Astrocyte (in vitro differentiated cells and primary cell): ENCODE measurements at regions not wholly inside any gene's neighbourhood (a gene's known extent, or its start where the extent isn't known, plus 50 kb on each side); places are given as distances from the start of the nearest gene placed in this dataset.

Experiments used
- DNase-seq: peaks from one replicate; pipeline ENCODE4 v3.0.0-alpha.2; 2010; ENCODE audit warnings: low read depth
- FAIRE-seq: peaks from 2 replicates; lab custom pipeline; 2011; peaks lifted over from hg19 to GRCh38; lab: Jason Lieb, UNC
- H2AFZ ChIP-seq: 2 replicates; pipeline ENCODE4 v1.6.0; 2012; ENCODE audit warnings: low read depth, low read length, inconsistent platforms
- H3K27ac ChIP-seq: 2 replicates; pipeline ENCODE4 v1.5.1; 2011; ENCODE audit warnings: low read depth, low read length, inconsistent platforms
- H3K27me3 ChIP-seq: 2 replicates; pipeline ENCODE4 v1.6.0; 2011; ENCODE audit warnings: low read length, inconsistent platforms; ENCODE audit not compliant: insufficient read depth
- H3K36me3 ChIP-seq: 2 replicates; pipeline ENCODE4 v1.5.1; 2011; ENCODE audit warnings: low read length, inconsistent platforms; ENCODE audit not compliant: insufficient read depth
- H3K4me1 ChIP-seq: 2 replicates; pipeline ENCODE4 v1.5.1; 2011; ENCODE audit warnings: low read length, inconsistent platforms; ENCODE audit not compliant: insufficient read depth
- H3K4me2 ChIP-seq: 2 replicates; pipeline ENCODE4 v1.6.0; 2012; ENCODE audit warnings: low read length, inconsistent platforms
- H3K4me3 ChIP-seq: 2 replicates; pipeline ENCODE4 v1.5.1; 2011; ENCODE audit warnings: low read depth, mild to moderate bottlenecking, low read length, inconsistent platforms; ENCODE audit not compliant: insufficient read depth
- H3K79me2 ChIP-seq: 2 replicates; pipeline ENCODE4 v1.6.0; 2012; ENCODE audit warnings: mild to moderate bottlenecking, low read length, inconsistent platforms; ENCODE audit not compliant: insufficient read depth
- H3K9ac ChIP-seq: 2 replicates; pipeline ENCODE4 v1.6.0; 2012; ENCODE audit warnings: mild to moderate bottlenecking, low read length, inconsistent platforms
- H3K9me3 ChIP-seq: 2 replicates; pipeline ENCODE4 v1.5.1; 2012; ENCODE audit warnings: low read depth, mild to moderate bottlenecking, low read length, inconsistent platforms; ENCODE audit not compliant: insufficient read depth
- H4K20me1 ChIP-seq: 2 replicates; pipeline ENCODE4 v1.6.0; 2012; ENCODE audit warnings: low read length, inconsistent platforms; ENCODE audit not compliant: insufficient read depth
- H3K27ac Mint-ChIP-seq: one replicate; pipeline ENCODE4 v1.8.0; 2021; ENCODE audit warnings: mild to moderate bottlenecking, mixed read lengths; ENCODE audit not compliant: unreplicated experiment
- H3K27me3 Mint-ChIP-seq: one replicate; pipeline ENCODE4 v1.8.0; 2021; ENCODE audit warnings: low read depth, mixed read lengths; ENCODE audit not compliant: unreplicated experiment
- H3K36me3 Mint-ChIP-seq: one replicate; pipeline ENCODE4 v1.8.0; 2021; ENCODE audit warnings: low read depth, mixed read lengths; ENCODE audit not compliant: unreplicated experiment
- H3K4me1 Mint-ChIP-seq: one replicate; pipeline ENCODE4 v1.8.0; 2021; ENCODE audit warnings: low read depth, mixed read lengths; ENCODE audit not compliant: unreplicated experiment
- H3K4me3 Mint-ChIP-seq: one replicate; pipeline ENCODE4 v1.8.0; 2021; ENCODE audit warnings: mild to moderate bottlenecking, moderate library complexity, mixed read lengths; ENCODE audit not compliant: unreplicated experiment
- H3K9me3 Mint-ChIP-seq: one replicate; pipeline ENCODE4 v1.8.0; 2021; ENCODE audit warnings: mild to moderate bottlenecking, mixed read lengths; ENCODE audit not compliant: unreplicated experiment
- EZH2 ChIP-seq: IDR thresholded peaks from 2 replicates; pipeline ENCODE4 v1.6.1; 2012; ENCODE audit warnings: mild to moderate bottlenecking, low read length, inconsistent platforms; ENCODE audit not compliant: insufficient read depth
- TF ChIP-seq, protein P1 (sequence below): IDR thresholded peaks from 2 replicates; pipeline ENCODE4 v1.5.1; 2011; ENCODE audit warnings: low read depth, mild to moderate bottlenecking, inconsistent platforms, low read length, moderate library complexity; ENCODE audit not compliant: insufficient read depth

DNA sequence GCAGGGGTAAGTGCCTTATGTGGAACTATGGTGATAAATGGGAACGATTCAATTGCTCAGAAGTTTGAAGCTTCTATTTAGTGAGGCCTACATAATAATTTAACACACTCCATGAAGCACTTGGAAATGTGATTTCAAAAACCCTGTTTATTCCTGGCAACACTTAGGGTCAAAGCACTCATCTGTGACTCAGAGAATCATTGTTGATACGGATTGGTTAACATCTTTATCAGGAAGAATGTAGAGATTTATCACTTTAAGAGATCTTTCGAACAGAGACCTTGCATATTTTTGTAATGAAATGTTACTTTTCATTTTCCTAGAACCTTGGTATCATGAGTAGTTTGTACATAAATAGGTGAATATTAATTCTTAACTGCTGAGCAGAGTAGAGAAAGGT is 269.1 kb upstream of the SLIT2 start:
- H3K79me2 ChIP-seq, result no peaks in the 10 kb centered on the region
- no peaks in the 10 kb centered on the region for H3K27me3 Mint-ChIP-seq
- no peak for TF ChIP-seq EZH2
- TF ChIP-seq, protein P1, sequence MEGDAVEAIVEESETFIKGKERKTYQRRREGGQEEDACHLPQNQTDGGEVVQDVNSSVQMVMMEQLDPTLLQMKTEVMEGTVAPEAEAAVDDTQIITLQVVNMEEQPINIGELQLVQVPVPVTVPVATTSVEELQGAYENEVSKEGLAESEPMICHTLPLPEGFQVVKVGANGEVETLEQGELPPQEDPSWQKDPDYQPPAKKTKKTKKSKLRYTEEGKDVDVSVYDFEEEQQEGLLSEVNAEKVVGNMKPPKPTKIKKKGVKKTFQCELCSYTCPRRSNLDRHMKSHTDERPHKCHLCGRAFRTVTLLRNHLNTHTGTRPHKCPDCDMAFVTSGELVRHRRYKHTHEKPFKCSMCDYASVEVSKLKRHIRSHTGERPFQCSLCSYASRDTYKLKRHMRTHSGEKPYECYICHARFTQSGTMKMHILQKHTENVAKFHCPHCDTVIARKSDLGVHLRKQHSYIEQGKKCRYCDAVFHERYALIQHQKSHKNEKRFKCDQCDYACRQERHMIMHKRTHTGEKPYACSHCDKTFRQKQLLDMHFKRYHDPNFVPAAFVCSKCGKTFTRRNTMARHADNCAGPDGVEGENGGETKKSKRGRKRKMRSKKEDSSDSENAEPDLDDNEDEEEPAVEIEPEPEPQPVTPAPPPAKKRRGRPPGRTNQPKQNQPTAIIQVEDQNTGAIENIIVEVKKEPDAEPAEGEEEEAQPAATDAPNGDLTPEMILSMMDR, result no peak
- no peaks in the 10 kb centered on the region for H3K36me3 ChIP-seq
- no peaks in the 10 kb centered on the region for H3K9me3 ChIP-seq
- no peaks in the 10 kb centered on the region for H3K27me3 ChIP-seq
- no peaks in the 10 kb centered on the region for H4K20me1 ChIP-seq
- H3K4me3 Mint-ChIP-seq, result no peak overlapping the region
- peak overlapping the region; percentile 64 for H3K9ac ChIP-seq
- peaks cover 14% of the 10 kb centered on the region for H3K4me1 Mint-ChIP-seq
- peaks cover 17% of the 10 kb centered on the region for H3K4me1 ChIP-seq
- DNase-seq (peak; percentile 87), FAIRE-seq (peak; percentile 97)
- no peak overlapping the region for H3K27ac Mint-ChIP-seq
- no peak overlapping the region for H2AFZ ChIP-seq
- H3K27ac ChIP-seq, result peak overlapping the region; percentile 93
- peak overlapping the region; percentile 44 for H3K4me2 ChIP-seq
- H3K4me3 ChIP-seq, result no peak overlapping the region
- H3K36me3 Mint-ChIP-seq, result no peaks in the 10 kb centered on the region
- H3K9me3 Mint-ChIP-seq, result peaks cover 10% of the 10 kb centered on the region

GRCh38 chr4:19971829-19972228 is 279.9 kb upstream of the SLIT2 start:
- Histone ChIP-seq H2AFZ (no peak overlapping the region), H3K4me1 (no peaks in the 10 kb centered on the region), H3K4me3 (no peak overlapping the region), H3K9ac (no peak overlapping the region), H3K4me2 (no peak overlapping the region), H3K9me3 (no peaks in the 10 kb centered on the region), H3K27ac (no peak overlapping the region), H4K20me1 (no peaks in the 10 kb centered on the region), H3K27me3 (no peaks in the 10 kb centered on the region), H3K79me2 (no peaks in the 10 kb centered on the region), H3K36me3 (no peaks in the 10 kb centered on the region)
- no peak overlapping the region for H3K4me3 Mint-ChIP-seq
- H3K27ac Mint-ChIP-seq, result no peak overlapping the region
- no peaks in the 10 kb centered on the region for H3K27me3 Mint-ChIP-seq
- TF ChIP-seq EZH2, result no peak
- TF ChIP-seq, protein P1, result no peak
- no peaks in the 10 kb centered on the region for H3K4me1 Mint-ChIP-seq
- peak; percentile 68 for DNase-seq
- no peaks in the 10 kb centered on the region for H3K36me3 Mint-ChIP-seq
- H3K9me3 Mint-ChIP-seq, result peaks cover 4% of the 10 kb centered on the region
- peak; percentile 34 for FAIRE-seq

- no peak for FAIRE-seq
- H3K36me3 ChIP-seq, result no peaks in the 10 kb centered on the region
- H3K36me3 Mint-ChIP-seq, result no peaks in the 10 kb centered on the region
- H3K9ac ChIP-seq, result no peak overlapping the region
- H3K27ac Mint-ChIP-seq, result no peak overlapping the region
- H3K4me1 Mint-ChIP-seq, result no peaks in the 10 kb centered on the region
- H3K4me1 ChIP-seq, result no peaks in the 10 kb centered on the region
- no peak overlapping the region for H2AFZ ChIP-seq
- H3K27ac ChIP-seq, result no peak overlapping the region
- no peaks in the 10 kb centered on the region for H3K27me3 Mint-ChIP-seq
- no peaks in the 10 kb centered on the region for H3K27me3 ChIP-seq
- DNase-seq, result no peak
- no peaks in the 10 kb centered on the region for H3K9me3 ChIP-seq
- H4K20me1 ChIP-seq, result no peaks in the 10 kb centered on the region
- TF ChIP-seq, protein P1, result no peak
- no peak for TF ChIP-seq EZH2
- H3K4me3 Mint-ChIP-seq, result no peak overlapping the region
- no peak overlapping the region for H3K4me3 ChIP-seq
- no peaks in the 10 kb centered on the region for H3K79me2 ChIP-seq
- H3K4me2 ChIP-seq, result no peak overlapping the region
- H3K9me3 Mint-ChIP-seq, result peaks cover 17% of the 10 kb centered on the region
Measured at GRCh38 chr4:19969492-19969891, 282.2 kb upstream of the SLIT2 start.
